ENCODE measurements at regions not wholly inside any gene's neighbourhood (a gene's known extent, or its start where the extent isn't known, plus 50 kb on each side); places are given as distances from the start of the nearest gene placed in this dataset.

DNA sequence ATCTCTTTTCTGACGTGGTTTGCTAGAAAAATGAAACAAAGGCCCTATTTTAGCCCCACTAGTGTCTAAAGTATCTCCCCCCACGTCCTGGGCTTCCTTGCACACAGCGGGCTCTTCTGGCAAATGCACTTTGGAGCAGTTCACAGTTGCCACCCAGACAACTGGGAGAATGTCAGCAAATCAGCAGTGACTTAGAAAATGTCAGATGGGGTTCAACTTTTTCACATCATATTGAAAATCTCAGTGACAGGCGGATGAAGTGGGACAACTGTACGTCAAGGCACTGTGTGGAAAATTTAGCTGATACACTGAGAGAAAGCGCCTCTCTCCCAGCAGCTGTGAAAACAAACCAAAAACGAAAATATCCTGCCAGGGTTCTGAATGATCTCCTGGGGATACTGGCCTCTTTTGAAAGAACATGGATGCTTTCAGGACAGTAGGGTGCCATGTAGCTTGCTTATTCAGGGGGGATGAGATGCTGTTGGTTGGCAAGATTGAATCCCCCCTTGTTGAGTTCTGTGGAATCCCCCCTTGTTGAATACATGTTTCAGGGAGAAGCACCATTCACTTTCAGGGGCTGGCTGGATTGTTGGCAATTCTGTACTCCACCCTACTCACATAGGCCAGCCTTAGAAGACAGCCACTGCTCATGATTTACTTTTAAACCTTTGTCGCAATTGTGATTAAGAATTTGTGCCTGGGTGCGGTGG, 372.8 kb upstream of the CELF2 start:
- DNase-seq (ENCODE audit: low read depth), result no peak

DNA sequence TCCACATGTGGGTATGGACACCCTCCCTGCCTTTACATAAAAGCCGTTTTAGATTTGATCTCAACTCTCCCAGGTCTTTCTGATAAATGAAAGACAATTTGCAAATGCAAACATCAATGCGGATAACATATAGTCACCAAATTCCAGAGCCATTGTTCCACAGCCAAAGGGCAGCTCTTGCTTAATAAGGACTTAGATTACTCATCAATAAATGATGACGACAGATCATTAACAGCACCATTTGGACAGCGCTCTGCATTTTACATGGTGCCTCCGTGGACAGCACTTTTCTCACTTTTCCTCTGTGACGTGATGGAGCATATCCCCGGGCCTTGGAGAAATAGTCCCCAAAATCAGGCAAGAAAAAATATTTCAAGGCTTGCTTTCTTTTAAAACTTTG, 370.3 kb upstream of the CELF2 start:
- no peak for DNase-seq (ENCODE audit: low read depth)

DNA sequence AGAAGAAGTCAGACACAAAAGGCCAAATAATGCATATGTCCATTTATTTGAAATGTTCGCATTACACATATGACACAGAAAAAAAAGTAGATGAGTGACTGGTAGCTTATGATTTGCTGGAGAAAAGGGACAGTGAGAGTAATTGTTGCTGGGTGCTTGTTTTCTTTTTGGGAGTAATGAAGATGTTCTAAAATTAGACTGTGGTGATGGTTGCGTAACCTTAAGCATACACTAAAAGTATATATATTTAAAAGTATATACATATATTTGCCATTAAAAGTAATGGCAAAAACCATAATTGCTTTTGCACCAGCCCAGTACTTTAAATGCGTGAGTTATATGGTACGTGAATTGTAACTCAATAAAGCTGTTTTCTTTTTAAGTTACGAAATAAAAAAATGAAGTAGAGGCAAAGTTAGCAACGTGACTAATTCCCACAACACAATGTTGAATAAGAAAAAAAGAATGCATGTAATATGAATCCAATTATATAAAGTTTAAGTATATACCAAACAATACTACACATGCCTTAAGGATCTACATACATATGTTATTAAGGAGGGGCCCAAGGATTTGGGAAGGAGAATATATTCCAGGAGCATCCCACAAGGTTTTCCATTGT, 360.4 kb upstream of the CELF2 start:
- no peak for DNase-seq (ENCODE audit: low read depth)

- DNase-seq (ENCODE audit: low read depth), result no peak
Observed at GRCh38 chr10:10658172-10658785, 359.4 kb upstream of the CELF2 start.

DNA sequence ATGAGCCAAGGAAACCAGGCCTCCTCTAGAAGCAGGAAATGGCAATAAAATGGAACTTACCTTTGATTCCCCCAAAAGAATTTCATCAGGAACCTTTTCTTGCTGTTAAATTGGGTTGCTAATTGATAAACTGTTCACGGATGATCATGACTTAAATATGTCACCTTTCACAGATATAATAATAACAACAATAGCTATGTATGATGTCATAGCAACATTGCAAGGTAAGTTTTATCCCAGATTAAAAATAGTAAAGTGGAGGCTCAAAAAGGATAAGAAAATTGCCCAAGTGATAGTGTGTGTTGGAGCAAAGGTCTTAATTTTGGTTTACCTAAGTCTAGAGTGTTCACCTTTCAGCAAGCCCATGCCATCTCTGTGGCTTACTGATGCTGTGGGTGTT, 357.6 kb upstream of the CELF2 start:
- no peak for DNase-seq (ENCODE audit: low read depth)

DNA sequence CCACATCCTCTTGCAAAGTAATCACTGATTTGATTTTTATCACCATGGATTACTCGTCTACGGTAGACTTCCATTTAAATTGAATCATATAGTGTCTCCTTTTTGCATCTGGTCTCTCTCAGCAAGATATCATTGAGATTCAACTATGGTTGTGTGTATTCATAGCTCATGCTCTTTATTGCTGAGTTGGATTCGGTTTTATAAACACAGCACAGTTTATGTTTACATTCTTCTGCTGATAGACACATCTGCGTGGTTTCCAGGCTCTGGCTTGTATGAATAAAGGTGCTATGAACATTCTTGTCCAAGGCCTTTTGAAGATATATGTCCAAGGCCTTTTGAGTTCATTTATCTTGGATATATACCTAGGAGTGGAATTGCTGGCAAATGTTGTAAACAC, 356.5 kb upstream of the CELF2 start:
- DNase-seq (ENCODE audit: low read depth), result no peak

- DNase-seq (ENCODE audit: low read depth), result no peak
Observed at GRCh38 chr10:10662716-10663408, 354.8 kb upstream of the CELF2 start.

DNA sequence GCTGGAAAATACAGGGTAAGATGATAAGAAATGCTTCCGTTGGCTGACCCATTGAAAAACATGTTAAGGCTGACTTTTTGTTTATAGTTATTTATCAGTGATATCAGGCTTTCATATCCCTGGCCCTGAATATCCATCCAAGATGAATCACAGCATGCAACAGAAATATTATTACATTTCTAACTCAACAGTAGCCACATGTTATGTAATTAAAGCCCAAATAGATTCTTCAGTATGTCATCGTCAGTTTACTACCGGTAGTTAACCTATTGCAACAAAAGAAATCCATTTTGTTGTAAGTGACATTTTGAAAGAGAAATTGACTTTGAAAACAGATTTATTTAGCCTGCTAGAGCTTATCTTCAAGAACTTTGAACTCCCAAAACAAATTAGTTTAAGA, 354.1 kb upstream of the CELF2 start:
- DNase-seq (ENCODE audit: low read depth), result no peak

GRCh38 chr10:10665750-10666149, 351.9 kb upstream of the CELF2 start:
- DNase-seq (ENCODE audit: low read depth), result no peak

- DNase-seq (ENCODE audit: low read depth), result no peak
Observed at GRCh38 chr10:10667466-10667865, 350.2 kb upstream of the CELF2 start.

GRCh38 chr10:10676972-10677371, 340.7 kb upstream of the CELF2 start:
- no peak for DNase-seq (ENCODE audit: low read depth)

- no peak for DNase-seq (ENCODE audit: low read depth)
Observed at GRCh38 chr10:10677479-10677878, 340.2 kb upstream of the CELF2 start.

- no peak for DNase-seq (ENCODE audit: low read depth)
Observed at GRCh38 chr10:10680496-10680895, 337.2 kb upstream of the CELF2 start.

GRCh38 chr10:10684972-10685371, 332.7 kb upstream of the CELF2 start:
- DNase-seq (ENCODE audit: low read depth), result no peak

- DNase-seq (ENCODE audit: low read depth), result no peak
Observed at GRCh38 chr10:10685566-10685965, 332.1 kb upstream of the CELF2 start.

DNA sequence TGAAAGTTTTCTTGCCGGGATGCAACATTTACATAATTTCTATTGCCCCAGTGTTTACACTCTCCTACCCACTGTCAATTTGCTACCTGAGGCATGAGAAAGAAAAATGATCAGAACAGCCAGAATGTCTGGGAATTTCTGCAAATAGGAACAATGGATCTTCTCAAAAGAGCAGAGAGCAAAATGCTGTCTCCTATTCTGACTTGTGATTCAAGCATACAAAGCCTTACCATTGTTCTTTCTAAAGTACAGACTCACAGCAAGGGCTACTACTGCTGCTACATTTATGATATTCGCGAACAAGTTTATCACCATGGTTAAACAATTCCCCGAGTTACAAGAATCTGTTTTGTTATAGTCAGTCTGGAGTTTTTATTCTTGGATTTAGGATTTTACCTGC, 329.9 kb upstream of the CELF2 start:
- DNase-seq (ENCODE audit: low read depth), result no peak

DNA sequence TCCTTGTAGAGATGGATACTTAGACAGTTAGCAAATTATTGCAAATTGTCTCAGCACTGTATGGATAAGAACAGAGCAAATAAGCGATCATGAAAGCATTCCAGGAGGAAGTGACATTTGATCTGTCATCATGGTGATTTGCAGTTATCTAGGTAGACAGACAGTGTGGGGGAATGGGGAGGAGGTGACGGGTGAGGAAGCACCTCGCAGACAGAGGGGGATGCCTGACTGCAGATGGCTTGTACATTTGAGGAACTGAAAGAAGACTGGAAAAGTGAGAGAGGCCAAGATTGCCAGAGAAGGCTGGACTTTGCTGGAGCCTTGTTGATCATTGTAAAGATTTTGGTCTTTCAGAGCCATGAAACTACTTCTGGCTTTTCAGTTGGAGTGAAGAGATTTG, 318.2 kb upstream of the CELF2 start:
- no peak for DNase-seq (ENCODE audit: low read depth)

- no peak for DNase-seq (ENCODE audit: low read depth)
Observed at GRCh38 chr10:10701084-10701611, 316.5 kb upstream of the CELF2 start.

- DNase-seq (ENCODE audit: low read depth), result no peak
Observed at GRCh38 chr10:10702211-10702610, 315.5 kb upstream of the CELF2 start.

- no peak for DNase-seq (ENCODE audit: low read depth)
Observed at GRCh38 chr10:10703382-10703781, 314.3 kb upstream of the CELF2 start.

DNA sequence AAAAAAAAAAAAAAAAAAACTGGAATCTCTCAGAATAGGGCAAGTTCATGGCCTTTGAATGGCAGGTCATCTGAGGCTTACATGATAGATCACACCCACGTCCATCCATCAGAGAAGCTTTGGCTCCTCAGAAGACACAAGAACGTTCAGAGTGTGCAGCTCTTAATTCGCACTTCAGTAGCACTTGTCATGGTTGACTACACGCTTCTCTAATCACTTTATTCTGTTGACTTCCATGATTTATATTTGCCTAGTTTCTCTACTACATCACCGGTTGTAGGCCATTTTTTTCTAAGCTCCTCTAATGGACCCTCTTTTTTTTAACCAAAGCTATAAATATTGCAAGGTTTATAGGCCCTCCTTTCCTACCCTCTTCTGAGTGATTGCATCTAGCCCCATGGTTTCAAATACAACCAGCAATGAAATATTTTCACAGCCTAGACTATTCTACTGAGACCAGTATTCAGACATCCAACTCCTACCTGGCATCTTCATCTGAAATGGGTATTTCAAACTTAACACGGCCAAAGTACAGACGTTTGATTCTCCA, 305.4 kb upstream of the CELF2 start:
- DNase-seq (ENCODE audit: low read depth), result no peak

GRCh38 chr10:10714327-10714726, 303.3 kb upstream of the CELF2 start:
- DNase-seq (ENCODE audit: low read depth), result no peak

GRCh38 chr10:10716972-10717371, 300.7 kb upstream of the CELF2 start:
- no peak for DNase-seq (ENCODE audit: low read depth)

Measured in activated T-helper 1 cell treated with Interleukin-2 at 50 U/mL for 16 hours (primary cell).